Mesodermal cell (in vitro differentiated cells): ENCODE measurements at regions not wholly inside any gene's neighbourhood (a gene's known extent, or its start where the extent isn't known, plus 50 kb on each side); places are given as distances from the start of the nearest gene placed in this dataset.

Source experiments
- H3K27ac ChIP-seq: 2 replicates; pipeline ENCODE4 v1.7.0; 2013; ENCODE audit warnings: mild to moderate bottlenecking, low read depth, low read length, moderate library complexity; ENCODE audit not compliant: severe bottlenecking
- H3K36me3 ChIP-seq: 2 replicates; pipeline ENCODE4 v1.7.1; 2013; ENCODE audit warnings: mild to moderate bottlenecking, low read length, moderate library complexity; ENCODE audit not compliant: control insufficient read depth, insufficient read depth
- H3K4me1 ChIP-seq: one replicate; pipeline ENCODE4 v1.7.1; 2013; ENCODE audit warnings: mild to moderate bottlenecking, low read length; ENCODE audit not compliant: insufficient read depth, control insufficient read depth, poor library complexity, severe bottlenecking
- H3K4me3 ChIP-seq: 2 replicates; pipeline ENCODE4 v1.7.0; 2013; ENCODE audit warnings: low read length, control low read depth, mild to moderate bottlenecking; ENCODE audit not compliant: insufficient read depth, poor library complexity, severe bottlenecking; ENCODE audit errors: extremely low read depth
- H3K9me3 ChIP-seq: 2 replicates; pipeline ENCODE4 v1.7.1; 2013; ENCODE audit warnings: mild to moderate bottlenecking, low read length, moderate library complexity; ENCODE audit not compliant: control insufficient read depth
- WGBS, 2 experiments: methylation state at CpG; one replicate each; pipeline ENCODE4 v1.1.5; 2013; ENCODE audit warnings: missing lambda C conversion rate in 2 of 2; ENCODE audit not compliant: insufficient coverage in 2 of 2; 5-methylcytosine and 5-hydroxymethylcytosine counted together

GRCh38 chr3:59300733-59301132 lies 250.9 kb upstream of the CFAP20DC start:
- no peak overlapping the region for H3K4me3 ChIP-seq
- WGBS, 2 experiments, result 90 to 100% methylated on average over 1 of the region's 1 CpG
- no peaks in the 10 kb centered on the region for H3K36me3 ChIP-seq
- no peak overlapping the region for H3K27ac ChIP-seq
- no peaks in the 10 kb centered on the region for H3K9me3 ChIP-seq
- no peaks in the 10 kb centered on the region for H3K4me1 ChIP-seq

GRCh38 chr3:59299561-59299960 lies 249.7 kb upstream of the CFAP20DC start:
- no peak overlapping the region for H3K27ac ChIP-seq
- no peak overlapping the region for H3K4me3 ChIP-seq
- no CpG with 5 or more reads among the region's 2 CpGs for WGBS, 2 experiments
- no peaks in the 10 kb centered on the region for H3K9me3 ChIP-seq
- H3K4me1 ChIP-seq, result no peaks in the 10 kb centered on the region
- no peaks in the 10 kb centered on the region for H3K36me3 ChIP-seq

DNA sequence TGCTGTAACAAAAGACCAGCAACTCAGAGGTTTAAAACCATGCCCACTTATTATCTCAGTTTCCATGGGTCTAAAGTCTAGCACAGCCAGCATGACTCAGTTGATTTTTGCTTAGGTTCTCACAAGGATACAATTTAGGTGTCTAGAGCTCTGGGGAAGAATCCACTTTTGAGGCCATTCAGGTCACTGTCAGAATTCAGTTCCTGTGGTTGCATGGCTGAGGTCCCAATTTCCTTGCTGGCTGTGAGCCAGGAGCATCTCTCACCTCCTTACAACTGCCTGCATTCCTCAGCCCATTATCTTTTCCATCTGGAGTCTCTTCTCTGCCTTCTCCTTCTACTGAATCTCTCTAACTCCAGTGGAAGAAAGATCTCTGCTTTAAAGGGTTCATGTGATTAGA lies 240.5 kb upstream of the CFAP20DC start:
- H3K9me3 ChIP-seq, result peaks cover 15% of the 10 kb centered on the region
- H3K36me3 ChIP-seq, result no peaks in the 10 kb centered on the region
- H3K27ac ChIP-seq, result no peak overlapping the region
- no peak overlapping the region for H3K4me3 ChIP-seq
- H3K4me1 ChIP-seq, result no peaks in the 10 kb centered on the region

DNA sequence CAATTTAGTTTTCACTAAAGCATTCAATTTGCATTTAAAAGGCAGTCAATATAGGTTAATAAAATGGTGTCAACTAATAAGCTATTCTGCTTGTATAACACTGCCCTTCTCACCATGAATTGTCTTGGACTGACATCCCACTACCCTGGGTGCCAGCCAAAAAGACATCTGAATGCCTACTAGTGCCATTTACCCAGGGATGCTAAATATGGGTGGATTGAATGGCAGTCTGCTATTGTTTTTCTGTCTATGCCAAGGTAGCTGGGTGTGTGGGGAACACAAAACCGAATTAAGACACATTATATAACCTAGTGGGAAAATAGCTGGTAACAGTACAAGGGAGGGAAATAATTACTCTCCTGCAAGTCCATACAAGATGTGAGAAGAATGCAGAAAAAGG lies 240.0 kb upstream of the CFAP20DC start:
- no CpG with 5 or more reads among the region's 1 CpG for WGBS, 2 experiments
- H3K27ac ChIP-seq, result no peak overlapping the region
- H3K4me3 ChIP-seq, result no peak overlapping the region
- no peaks in the 10 kb centered on the region for H3K36me3 ChIP-seq
- H3K9me3 ChIP-seq, result peaks cover 15% of the 10 kb centered on the region
- no peaks in the 10 kb centered on the region for H3K4me1 ChIP-seq

DNA sequence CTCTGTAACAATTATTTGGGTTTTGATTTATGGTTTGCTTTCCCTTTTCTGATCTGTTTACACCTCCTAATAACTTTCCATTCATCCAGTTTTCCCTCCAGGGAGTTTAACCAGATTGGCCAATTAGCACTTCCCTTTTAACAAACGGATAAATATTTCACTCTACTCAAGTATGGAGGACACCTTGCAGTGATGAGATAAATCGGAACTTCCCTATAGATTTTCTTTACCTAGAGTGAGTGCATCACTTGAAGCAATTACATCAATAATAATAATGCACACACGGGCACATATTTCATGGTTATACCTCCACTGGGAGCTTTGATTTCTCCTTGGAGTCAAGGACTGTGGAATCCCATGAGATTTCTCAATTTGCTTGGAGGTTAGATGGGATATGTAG lies 239.1 kb upstream of the CFAP20DC start:
- H3K4me1 ChIP-seq, result no peaks in the 10 kb centered on the region
- no peak overlapping the region for H3K27ac ChIP-seq
- peaks cover 12% of the 10 kb centered on the region for H3K9me3 ChIP-seq
- WGBS, 2 experiments, result no CpG with 5 or more reads among the region's 3 CpGs
- H3K36me3 ChIP-seq, result no peaks in the 10 kb centered on the region
- H3K4me3 ChIP-seq, result no peak overlapping the region

DNA sequence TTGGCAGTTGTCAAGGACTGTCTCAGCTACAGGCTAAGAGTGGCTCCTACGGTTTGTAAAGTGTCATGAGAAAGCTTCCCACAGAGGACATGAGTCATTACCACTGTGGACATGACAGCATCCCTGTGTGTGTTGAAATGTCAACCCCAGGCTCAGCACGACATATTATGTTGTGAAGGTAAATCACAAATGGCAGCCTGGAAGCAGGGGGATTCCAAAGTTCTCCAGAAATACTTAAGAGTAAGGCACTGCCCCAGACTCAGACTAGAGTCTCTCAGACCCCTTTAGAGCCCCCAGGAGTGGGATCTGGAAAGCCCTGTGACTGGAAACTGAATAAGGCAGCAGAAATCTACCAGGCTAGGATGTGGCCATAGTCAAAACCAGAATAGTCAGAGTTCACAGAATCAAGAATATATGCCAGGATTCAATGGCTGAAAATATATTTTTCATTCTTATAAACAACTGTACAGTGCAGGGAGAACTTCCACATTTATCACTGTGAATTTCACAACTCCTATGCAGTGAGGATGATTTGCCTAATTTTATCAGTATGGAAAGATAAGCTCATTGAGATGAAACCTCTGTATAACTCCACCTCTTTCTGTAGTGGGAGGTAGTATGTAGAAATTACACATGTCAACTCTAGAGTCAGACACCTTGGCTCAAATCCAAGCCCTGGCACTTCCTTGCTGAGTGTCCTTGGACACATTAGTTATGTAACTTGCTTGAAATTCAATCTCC lies 237.1 kb upstream of the CFAP20DC start:
- Histone ChIP-seq H3K9me3 (no peaks in the 10 kb centered on the region), H3K4me1 (no peaks in the 10 kb centered on the region), H3K27ac (no peak overlapping the region), H3K4me3 (no peak overlapping the region), H3K36me3 (no peaks in the 10 kb centered on the region)
- WGBS, 2 experiments, result 33 to 71% methylated on average over 1 of the region's 2 CpGs

- WGBS, 2 experiments, result no CpG with 5 or more reads among the region's 2 CpGs
- H3K4me3 ChIP-seq, result no peak overlapping the region
- no peaks in the 10 kb centered on the region for H3K36me3 ChIP-seq
Observed at GRCh38 chr3:59285560-59285959, 235.7 kb upstream of the CFAP20DC start.

GRCh38 chr3:59284926-59285325 lies 235.1 kb upstream of the CFAP20DC start:
- Histone ChIP-seq H3K9me3 (no peaks in the 10 kb centered on the region), H3K27ac (no peak overlapping the region), H3K4me3 (no peak overlapping the region), H3K4me1 (no peaks in the 10 kb centered on the region), H3K36me3 (no peaks in the 10 kb centered on the region)
- WGBS, 2 experiments, result no CpG with 5 or more reads among the region's 1 CpG

More at GRCh38 chr3:59285560-59285959, 235.7 kb upstream of the CFAP20DC start:
- H3K4me1 ChIP-seq, result no peaks in the 10 kb centered on the region
- H3K9me3 ChIP-seq, result no peaks in the 10 kb centered on the region
- no peak overlapping the region for H3K27ac ChIP-seq

GRCh38 chr3:59280113-59280512 lies 230.3 kb upstream of the CFAP20DC start:
- Histone ChIP-seq H3K36me3 (no peaks in the 10 kb centered on the region), H3K4me1 (no peaks in the 10 kb centered on the region), H3K4me3 (no peak overlapping the region), H3K27ac (no peak overlapping the region), H3K9me3 (no peaks in the 10 kb centered on the region)
- WGBS, 2 experiments, result no CpG with 5 or more reads among the region's 2 CpGs

GRCh38 chr3:59277816-59278215 lies 228.0 kb upstream of the CFAP20DC start:
- Histone ChIP-seq H3K4me1 (no peaks in the 10 kb centered on the region), H3K27ac (no peak overlapping the region)
- WGBS, 2 experiments, result 88 to 91% methylated on average over 1 of the region's 1 CpG

DNA sequence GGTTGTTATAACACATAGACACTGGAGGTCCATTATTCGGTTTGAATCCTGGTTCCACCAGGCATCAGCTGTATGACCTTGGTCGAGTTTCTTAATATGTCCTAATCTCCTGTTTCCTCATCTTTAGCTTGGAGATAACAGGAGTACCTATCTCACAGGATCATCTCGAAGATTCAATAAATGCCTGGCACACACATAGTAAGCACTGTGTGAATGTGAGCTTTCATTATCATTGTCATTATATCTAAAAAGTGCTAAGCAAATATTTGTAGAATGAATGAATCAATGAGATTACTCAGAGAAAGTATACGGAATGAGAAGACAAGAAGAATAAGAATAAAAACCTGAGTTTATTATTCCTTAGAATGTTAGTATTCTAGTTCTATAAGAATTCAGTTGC lies 227.4 kb upstream of the CFAP20DC start:
- H3K4me3 ChIP-seq, result no peak overlapping the region
- H3K27ac ChIP-seq, result no peak overlapping the region
- H3K4me1 ChIP-seq, result no peaks in the 10 kb centered on the region
- no peaks in the 10 kb centered on the region for H3K36me3 ChIP-seq
- WGBS, 2 experiments, result 82 to 87% methylated on average over 2 of the region's 4 CpGs
- H3K9me3 ChIP-seq, result no peaks in the 10 kb centered on the region

More at GRCh38 chr3:59277816-59278215, 228.0 kb upstream of the CFAP20DC start:
- Histone ChIP-seq H3K9me3 (no peaks in the 10 kb centered on the region), H3K36me3 (no peaks in the 10 kb centered on the region), H3K4me3 (no peak overlapping the region)
